Erythroblast (primary cell): ENCODE measurements at regions not wholly inside any gene's neighbourhood (a gene's known extent, or its start where the extent isn't known, plus 50 kb on each side); places are given as distances from the start of the nearest gene placed in this dataset.
"Not testable (repeated sequence)": the region's sequence is repeated elsewhere in the genome, so short reads cannot be mapped to it uniquely, and the experiment has no call there.

Experiments
- DNase-seq, 2 experiments: peaks; one replicate each; lab custom pipeline; 2025; lab: John Stamatoyannopoulos, UW
- GATA1 ChIP-seq: IDR thresholded peaks from 2 replicates; pipeline ENCODE4 v1.6.1; 2011; ENCODE audit warnings: low read depth, mild to moderate bottlenecking, control low read depth, low read length, moderate library complexity
- POLR2A ChIP-seq: IDR thresholded peaks from 2 replicates; pipeline ENCODE4 v1.6.1; 2011; ENCODE audit warnings: mild to moderate bottlenecking, low read length

- DNase-seq = no peak
- TF ChIP-seq POLR2A (no peak), GATA1 (no peak)
Observed at GRCh38 chr15:35956056-35956455, 410.1 kb upstream of the DPH6 start.

GRCh38 chr15:35958021-35958420, 412.1 kb upstream of the DPH6 start:
- no peak for DNase-seq
- TF ChIP-seq GATA1 (no peak), POLR2A (no peak)

DNA sequence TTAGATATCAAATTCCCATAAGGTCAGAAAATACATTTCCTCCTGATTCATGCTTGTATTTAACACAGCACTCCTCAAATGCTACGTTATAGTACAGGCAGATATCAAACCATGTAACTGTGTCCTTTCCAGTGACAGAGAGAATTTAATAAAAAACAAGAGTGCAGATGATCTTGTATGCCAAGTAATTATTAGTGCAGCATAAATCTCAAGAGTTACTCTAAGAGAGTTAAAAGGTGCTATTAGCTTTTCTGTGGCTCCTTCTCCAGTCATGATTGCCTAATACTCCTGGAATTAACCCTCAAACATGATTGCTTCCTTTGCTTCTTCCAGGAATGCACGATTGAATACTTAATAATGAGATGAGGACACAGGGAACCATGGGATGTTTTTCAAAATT, 413.0 kb upstream of the DPH6 start:
- DNase-seq = no peak
- no peak for TF ChIP-seq GATA1
- TF ChIP-seq POLR2A = no peak

GRCh38 chr15:35963326-35963725, 417.4 kb upstream of the DPH6 start:
- DNase-seq = no peak
- TF ChIP-seq GATA1 = no peak
- TF ChIP-seq POLR2A = no peak

- TF ChIP-seq GATA1 (no peak), POLR2A (no peak)
- no peak for DNase-seq
Observed at GRCh38 chr15:35966781-35967180, 420.8 kb upstream of the DPH6 start.

- not testable (repeated sequence) for DNase-seq
Observed at GRCh38 chr15:35967968-35968367, 422.0 kb upstream of the DPH6 start.

DNA sequence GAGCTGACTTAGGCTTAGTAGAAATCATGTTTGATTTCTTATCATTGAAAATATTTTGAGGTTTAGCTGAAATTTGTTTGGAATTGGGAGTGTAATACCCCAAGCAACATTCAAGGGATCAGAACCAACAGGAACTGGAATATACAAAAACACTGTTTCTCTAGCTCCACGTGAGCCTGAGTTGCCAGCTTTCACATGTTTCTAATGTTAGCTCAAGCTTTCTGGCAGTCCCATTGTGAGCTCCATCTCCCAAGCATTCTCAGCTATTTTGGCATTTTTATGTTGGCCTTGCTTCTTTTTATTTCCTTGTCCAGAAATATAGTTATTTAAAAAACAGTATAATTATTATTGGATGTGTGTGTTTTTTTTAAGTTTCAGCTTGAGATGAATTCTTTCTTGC, 427.1 kb upstream of the DPH6 start:
- no peak for DNase-seq
- TF ChIP-seq GATA1 = no peak
- TF ChIP-seq POLR2A = no peak

DNA sequence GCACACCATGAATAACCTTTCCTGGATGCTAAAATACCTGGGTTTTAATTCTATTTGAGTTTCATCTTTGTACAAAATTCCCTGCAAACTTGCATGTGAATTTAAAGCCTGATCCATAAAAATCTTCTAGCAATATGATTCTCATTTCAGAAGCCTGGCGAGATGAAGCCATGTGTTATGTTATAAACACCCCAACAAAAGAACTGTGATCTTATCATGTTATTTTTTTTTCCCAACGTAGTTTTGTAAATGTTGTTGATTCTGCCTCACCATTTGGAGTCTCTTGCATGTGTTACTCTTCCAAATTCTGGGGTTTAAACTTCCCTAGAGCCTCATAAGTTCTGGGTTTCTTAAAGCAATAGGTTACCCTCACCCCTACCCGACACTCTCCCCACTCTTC, 428.1 kb upstream of the DPH6 start:
- TF ChIP-seq POLR2A = no peak
- no peak for TF ChIP-seq GATA1
- no peak for DNase-seq

DNA sequence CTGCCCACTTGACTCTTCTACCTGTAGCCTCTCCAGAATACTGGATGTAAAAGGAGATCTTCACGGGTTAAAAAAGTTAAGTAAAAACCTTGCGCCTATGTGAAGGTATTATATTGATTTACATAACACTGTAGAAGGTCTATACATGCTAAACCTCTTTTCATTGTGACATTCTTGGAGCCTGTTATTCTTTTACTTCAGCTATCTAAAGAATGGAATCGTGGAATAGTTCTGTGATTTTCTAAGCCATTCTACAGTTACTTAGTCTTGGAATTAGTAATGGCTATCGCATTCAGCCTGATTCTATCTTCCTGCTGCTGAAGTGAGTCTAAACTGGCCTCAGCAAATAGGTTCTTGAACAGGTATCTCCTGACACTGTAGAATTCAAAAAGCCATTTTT, 430.0 kb upstream of the DPH6 start:
- no peak for DNase-seq
- TF ChIP-seq GATA1 (no peak), POLR2A (no peak)

DNA sequence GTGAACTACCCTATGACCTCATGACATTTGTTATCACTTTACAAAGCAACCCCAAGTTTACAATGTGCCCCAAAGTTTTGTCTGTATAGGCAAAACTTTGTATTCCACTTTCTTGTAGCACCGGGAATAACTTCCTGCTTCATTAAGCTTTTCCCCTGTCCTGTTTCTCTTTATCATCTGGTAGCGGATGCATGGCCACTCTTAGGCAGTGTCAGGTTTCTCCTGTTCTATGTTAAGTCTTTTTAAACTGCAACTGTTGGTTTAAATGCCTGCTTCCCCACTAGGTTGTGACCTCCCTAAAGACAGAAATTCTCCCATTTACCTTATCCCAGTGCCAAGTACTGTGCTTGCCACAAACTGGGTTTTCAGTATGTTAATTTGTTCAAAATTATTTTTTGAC, 433.6 kb upstream of the DPH6 start:
- TF ChIP-seq GATA1 (no peak), POLR2A (no peak)
- DNase-seq = no peak

DNA sequence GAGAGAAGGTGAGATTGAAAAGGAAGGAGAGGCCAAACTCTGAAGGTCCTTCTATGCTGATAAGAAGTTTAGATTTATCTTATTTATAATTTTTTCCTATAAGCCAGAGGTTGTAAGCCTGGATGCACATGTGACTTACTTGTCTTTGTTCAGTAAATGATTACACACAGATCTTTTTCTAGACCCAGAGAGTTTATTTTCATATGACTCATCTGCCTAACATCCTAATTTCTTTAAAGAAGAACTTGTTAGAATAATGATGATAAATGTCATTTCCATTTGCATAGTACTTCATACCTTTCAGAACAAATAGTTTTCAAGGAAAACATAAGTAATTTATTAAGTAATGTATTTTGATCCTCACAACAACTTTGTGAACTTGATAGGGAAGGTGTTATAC, 434.8 kb upstream of the DPH6 start:
- TF ChIP-seq POLR2A (no peak), GATA1 (no peak)
- DNase-seq = no peak

GRCh38 chr15:35986191-35986721, 440.3 kb upstream of the DPH6 start:
- DNase-seq = no peak
- no peak for TF ChIP-seq POLR2A
- TF ChIP-seq GATA1 = no peak

DNA sequence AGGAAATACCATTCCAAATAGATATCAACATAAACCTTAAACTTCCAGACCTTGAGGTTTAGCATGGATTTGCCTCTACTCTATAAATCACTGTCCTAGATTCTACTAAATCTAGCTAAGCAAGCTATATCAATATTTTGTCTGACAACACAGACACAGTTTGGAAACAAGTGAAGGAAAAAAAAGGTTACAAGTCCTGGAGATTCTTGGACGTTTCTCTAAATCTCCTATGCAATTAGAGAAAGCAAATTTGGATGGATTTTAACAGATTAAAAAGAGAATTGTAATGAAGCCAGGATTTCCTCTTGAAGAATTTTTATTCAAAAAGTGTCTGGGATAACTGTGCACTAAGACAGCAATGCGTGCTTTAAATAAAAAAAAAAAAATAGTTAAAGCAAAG, 441.1 kb upstream of the DPH6 start:
- no peak for DNase-seq
- TF ChIP-seq POLR2A (no peak), GATA1 (no peak)

DNA sequence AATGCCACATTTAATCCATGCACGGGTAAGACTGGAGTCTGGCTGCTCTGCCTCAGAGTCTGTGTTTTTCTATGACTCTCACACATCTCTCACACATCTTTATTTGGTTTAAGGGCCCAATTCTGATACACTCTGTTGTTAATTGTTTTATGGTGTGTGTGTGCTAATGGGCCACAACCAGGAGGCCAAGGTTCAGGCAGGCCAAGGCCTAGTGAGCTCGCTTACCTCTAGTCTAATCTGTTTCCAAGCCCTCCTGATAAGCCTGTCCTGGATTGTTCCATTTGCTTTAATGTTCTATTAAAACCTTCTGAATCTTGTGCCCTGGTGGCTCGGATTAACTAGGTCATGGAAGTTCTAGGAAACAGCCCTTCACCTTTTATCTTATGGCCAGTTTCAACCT, 445.4 kb upstream of the DPH6 start:
- no peak for DNase-seq
- TF ChIP-seq POLR2A (no peak), GATA1 (no peak)

DNA sequence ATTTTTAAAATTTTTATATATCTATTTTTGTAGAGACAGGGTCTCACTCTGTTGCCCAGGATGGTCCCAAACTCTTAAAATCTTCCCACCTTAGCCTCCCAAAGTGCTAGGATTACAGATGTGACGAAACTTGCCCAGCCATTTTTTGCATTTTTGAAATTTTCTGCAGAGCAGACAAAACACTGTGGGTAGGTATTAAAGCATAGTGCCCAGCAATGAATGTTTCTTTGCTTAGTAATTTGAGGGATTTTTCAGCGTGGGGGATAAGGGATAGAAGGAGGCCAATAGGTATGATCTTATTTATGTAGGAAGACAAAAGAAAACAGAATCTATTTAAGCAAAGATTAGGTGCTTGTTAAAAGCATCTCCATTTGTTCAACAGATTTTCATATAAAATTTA, 446.8 kb upstream of the DPH6 start:
- TF ChIP-seq POLR2A (no peak), GATA1 (no peak)
- DNase-seq = no peak

DNA sequence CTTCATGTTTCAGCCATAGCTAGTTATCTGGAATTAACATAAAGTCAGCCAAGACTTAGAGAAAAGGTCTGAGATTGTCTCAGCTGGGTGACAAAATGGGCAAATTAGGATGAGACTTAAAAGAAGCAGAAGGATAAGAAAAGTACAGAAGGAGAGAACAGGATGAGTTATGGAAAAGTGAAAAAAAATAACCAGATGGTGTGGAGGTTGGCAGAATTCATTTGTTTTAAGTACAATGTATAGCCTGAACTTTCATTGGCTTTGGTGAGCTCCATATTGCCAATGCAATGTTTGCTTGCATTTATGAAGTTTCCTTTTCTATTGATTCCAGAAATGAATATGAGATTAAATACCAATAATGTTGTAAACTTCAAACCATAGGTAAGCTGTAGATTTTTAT, 447.2 kb upstream of the DPH6 start:
- TF ChIP-seq GATA1 (no peak), POLR2A (no peak)
- DNase-seq = no peak

- TF ChIP-seq POLR2A = no peak
- no peak for TF ChIP-seq GATA1
- no peak for DNase-seq
Observed at GRCh38 chr15:35994876-35995275, 448.9 kb upstream of the DPH6 start.
